HepG2 (cell line): ENCODE measurements at regions not wholly inside any gene's neighbourhood (a gene's known extent, or its start where the extent isn't known, plus 50 kb on each side); places are given as distances from the start of the nearest gene placed in this dataset.

Experiments
- ATAC-seq: fragments of 200-7000 bp; cut with Tn5 transposase; 3 replicates; pipeline ENCODE4 v1.9.1; 2020; ENCODE audit warnings: mild to moderate bottlenecking, moderate library complexity
- BruUV-seq: library from RNA; stranded (reverse); fragments of 400-500 nt; replicated peaks from 2 replicates; lab custom pipeline; 2021; lab: Mats Ljungman, UMichigan
- CTCF ChIA-PET: fragments of 300-600 bp; formaldehyde crosslinking; extraction: SDS; loops from one replicate; lab custom pipeline; 2021; ENCODE audit warnings: low total read pairs, inconsistent platforms, low intra/inter-chr PET ratio; lab: Yijun Ruan, JAX
- POLR2A ChIA-PET: fragments of 350-600 bp; sonication (Branson Sonifier 250); formaldehyde crosslinking; loops from one replicate; lab custom pipeline; 2020; ENCODE audit warnings: antibody characterized with exemption, inconsistent platforms; lab: Yijun Ruan, JAX
- DNase-seq: peaks from one replicate; pipeline ENCODE4 v3.0.0-alpha.2; 2015; ENCODE audit warnings: low spot score
- FAIRE-seq: peaks from 3 replicates; lab custom pipeline; 2011; peaks lifted over from hg19 to GRCh38; lab: Jason Lieb, UNC
- H2AFZ ChIP-seq: one replicate; pipeline ENCODE4 v1.6.1; 2011; ENCODE audit warnings: low read length, inconsistent platforms
- H3K27ac ChIP-seq: fragments of 300-600 bp; 3 replicates; pipeline ENCODE4 v1.8.0; 2011; ENCODE audit warnings: mixed run types, mild to moderate bottlenecking, mixed read lengths, low read length, inconsistent platforms; ENCODE audit not compliant: insufficient read depth; ENCODE audit errors: extremely low read length
- H3K27me3 ChIP-seq, 2 experiments: fragments of 200-600 bp in 1 of 2; 2 replicates in 1 of 2; 3 replicates in 1 of 2; pipeline versions ENCODE4 v1.6.0 to v1.8.0; 2011; ENCODE audit warnings: low read length in 2 of 2, mild to moderate bottlenecking in 2 of 2, moderate library complexity in 2 of 2, inconsistent platforms in 1 of 2; ENCODE audit not compliant: insufficient read depth in 2 of 2, control insufficient read depth in 1 of 2
- H3K36me3 ChIP-seq, 2 experiments: fragments of 200-600 bp in 1 of 2; replicated peaks in 1 of 2; 2 replicates in 1 of 2; 3 replicates in 1 of 2; pipeline versions ENCODE4 v1.5.1 to v1.8.0; 2011; ENCODE audit warnings: low read length in 2 of 2, inconsistent platforms in 1 of 2; ENCODE audit not compliant: insufficient read depth in 2 of 2, control insufficient read depth in 1 of 2
- H3K4me1 ChIP-seq: 2 replicates; pipeline ENCODE4 v1.5.1; 2012; ENCODE audit warnings: low read length, inconsistent platforms; ENCODE audit not compliant: insufficient read depth
- H3K4me2 ChIP-seq: 2 replicates; pipeline ENCODE4 v1.6.0; 2011; ENCODE audit warnings: low read depth, low read length, inconsistent platforms
- H3K4me3 ChIP-seq, 3 experiments: fragments of 200-600 bp in 1 of 3; sonication (generic), shearing (Covaris generic) in 1 of 3; replicated peaks in 1 of 3; 2 replicates each; pipeline ENCODE4 v1.5.1; 2011 to 2016; ENCODE audit warnings: low read length in 3 of 3, inconsistent platforms in 2 of 3, low read depth in 2 of 3, mild to moderate bottlenecking in 2 of 3, control low read depth in 1 of 3, mixed read lengths in 1 of 3; ENCODE audit not compliant: insufficient read depth in 1 of 3
- H3K79me2 ChIP-seq: one replicate; pipeline ENCODE4 v1.6.1; 2011; ENCODE audit warnings: low read length, inconsistent platforms; ENCODE audit not compliant: insufficient read depth
- H3K9ac ChIP-seq: 2 replicates; pipeline ENCODE4 v1.6.0; 2011; ENCODE audit warnings: mild to moderate bottlenecking, low read depth, low read length, inconsistent platforms; ENCODE audit not compliant: insufficient read depth
- H3K9me3 ChIP-seq: 2 replicates; pipeline ENCODE4 v1.5.1; 2012; ENCODE audit warnings: mild to moderate bottlenecking, low read length
- H4K20me1 ChIP-seq: 2 replicates; pipeline ENCODE4 v1.6.0; 2011; ENCODE audit warnings: inconsistent platforms, mild to moderate bottlenecking, low read length, moderate library complexity; ENCODE audit not compliant: insufficient read depth
- ISX ChIP-seq: sonication (generic); formaldehyde crosslinking; conservative IDR thresholded peaks from 2 replicates; pipeline ENCODE4 v1.5.0; 2020; ENCODE audit warnings: missing genetic modification reagents
- ZFP36L2 ChIP-seq: sonication (generic); formaldehyde crosslinking; IDR thresholded peaks from 2 replicates; pipeline ENCODE4 v1.4.0; 2020; ENCODE audit warnings: missing genetic modification reagents
- ZNF33B ChIP-seq: sonication (generic); formaldehyde crosslinking; IDR thresholded peaks from 2 replicates; pipeline ENCODE4 v1.5.1; 2020; ENCODE audit warnings: mild to moderate bottlenecking, missing genetic modification reagents
- WGBS: methylation state at CpG from one replicate; pipeline ENCODE4 v1.1.6; 2017; ENCODE audit warnings: low lambda C conversion rate; 5-methylcytosine and 5-hydroxymethylcytosine counted together
- in situ Hi-C: cut with HindIII; loops from 2 replicates; pipeline ENCODE4 v1.10.0; 2017; ENCODE audit warnings: low pct_unique_long_range_greater_than_20kb; ENCODE audit not compliant: extremely low pct_ligation_motif_present
- intact Hi-C: fragments of 100-400 bp; cut with micrococcal nuclease; formaldehyde crosslinking; loops from one replicate; pipeline ENCODE4 v1.10.0; 2022; ENCODE audit not compliant: unreplicated experiment
- TF ChIP-seq, protein P1 (sequence below): sonication (generic); formaldehyde crosslinking; IDR thresholded peaks from 2 replicates; pipeline ENCODE4 v1.8.1; 2023; ENCODE audit warnings: mild to moderate bottlenecking, inconsistent platforms, moderate library complexity, missing genetic modification reagents, borderline replicate concordance
- TF ChIP-seq, protein P2 (sequence below): sonication (generic); formaldehyde crosslinking; IDR thresholded peaks from 2 replicates; pipeline ENCODE4 v1.8.1; 2023; ENCODE audit warnings: missing genetic modification reagents, inconsistent platforms, borderline replicate concordance

DNA sequence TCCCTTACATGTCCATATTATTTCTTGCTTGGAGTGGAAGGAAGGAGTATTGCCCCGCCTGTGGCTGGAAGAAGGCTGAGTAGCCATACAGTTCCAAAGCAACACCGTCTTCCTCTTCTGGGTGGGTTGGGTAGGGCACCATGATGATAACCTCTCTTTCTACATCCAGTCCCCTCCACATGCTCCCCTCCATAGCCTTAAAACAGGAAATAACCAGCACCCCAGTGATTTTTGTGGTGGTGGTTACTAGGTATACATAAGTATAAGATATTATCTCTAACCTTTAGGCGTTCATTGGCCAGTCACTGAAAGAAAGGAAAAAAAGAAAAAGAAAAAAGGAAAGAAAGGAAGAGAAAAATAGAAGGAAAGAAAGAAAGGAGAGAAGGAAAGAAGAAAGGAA lies 63.1 kb downstream of the CXCR4 start:
- no peak for FAIRE-seq

More for the DNA sequence above, 63.1 kb downstream of the CXCR4 start:
- intact Hi-C loops (no loop called here), in situ Hi-C loops (no loop called here)
- H3K27ac ChIP-seq = no peak overlapping the region
- no peak overlapping the region for H3K4me2 ChIP-seq
- H3K4me1 ChIP-seq = no peaks in the 10 kb centered on the region
- no TSS peak for BruUV-seq
- no peak for DNase-seq
- no peak overlapping the region for H3K9ac ChIP-seq
- ChIA-PET POLR2A (no interaction called here), CTCF (no interaction called here)
- no peaks in the 10 kb centered on the region for H3K27me3 ChIP-seq
- no peaks in the 10 kb centered on the region for H3K9me3 ChIP-seq
- no peaks in the 10 kb centered on the region for H3K36me3 ChIP-seq
- TF ChIP-seq ISX (CRISPR knock-in tag) = no peak
- TF ChIP-seq ZNF33B (CRISPR knock-in tag) = no peak
- no peak for TF ChIP-seq ZFP36L2
- TF ChIP-seq, protein P1, sequence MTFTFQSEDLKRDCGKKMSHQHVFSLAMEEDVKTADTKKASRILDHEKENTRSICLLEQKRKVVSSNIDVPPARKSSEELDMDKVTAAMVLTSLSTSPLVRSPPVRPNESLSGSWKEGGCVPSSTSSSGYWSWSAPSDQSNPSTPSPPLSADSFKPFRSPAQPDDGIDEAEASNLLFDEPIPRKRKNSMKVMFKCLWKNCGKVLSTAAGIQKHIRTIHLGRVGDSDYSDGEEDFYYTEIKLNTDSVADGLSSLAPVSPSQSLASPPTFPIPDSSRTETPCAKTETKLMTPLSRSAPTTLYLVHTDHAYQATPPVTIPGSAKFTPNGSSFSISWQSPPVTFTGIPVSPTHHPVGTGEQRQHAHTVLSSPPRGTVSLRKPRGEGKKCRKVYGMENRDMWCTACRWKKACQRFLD = no peak
- TF ChIP-seq, protein P2, sequence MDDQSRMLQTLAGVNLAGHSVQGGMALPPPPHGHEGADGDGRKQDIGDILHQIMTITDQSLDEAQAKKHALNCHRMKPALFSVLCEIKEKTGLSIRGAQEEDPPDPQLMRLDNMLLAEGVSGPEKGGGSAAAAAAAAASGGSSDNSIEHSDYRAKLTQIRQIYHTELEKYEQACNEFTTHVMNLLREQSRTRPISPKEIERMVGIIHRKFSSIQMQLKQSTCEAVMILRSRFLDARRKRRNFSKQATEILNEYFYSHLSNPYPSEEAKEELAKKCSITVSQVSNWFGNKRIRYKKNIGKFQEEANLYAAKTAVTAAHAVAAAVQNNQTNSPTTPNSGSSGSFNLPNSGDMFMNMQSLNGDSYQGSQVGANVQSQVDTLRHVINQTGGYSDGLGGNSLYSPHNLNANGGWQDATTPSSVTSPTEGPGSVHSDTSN (CRISPR knock-in tag) = no peak
- no peaks in the 10 kb centered on the region for H3K79me2 ChIP-seq
- 69% methylated on average over 3 of the region's 3 CpGs for WGBS
- H3K4me3 ChIP-seq = no peak overlapping the region
- H2AFZ ChIP-seq = no peak overlapping the region
- H4K20me1 ChIP-seq = no peaks in the 10 kb centered on the region
- no peak for ATAC-seq
